ENCODE measurements at regions not wholly inside any gene's neighbourhood (a gene's known extent, or its start where the extent isn't known, plus 50 kb on each side); places are given as distances from the start of the nearest gene placed in this dataset.

DNA sequence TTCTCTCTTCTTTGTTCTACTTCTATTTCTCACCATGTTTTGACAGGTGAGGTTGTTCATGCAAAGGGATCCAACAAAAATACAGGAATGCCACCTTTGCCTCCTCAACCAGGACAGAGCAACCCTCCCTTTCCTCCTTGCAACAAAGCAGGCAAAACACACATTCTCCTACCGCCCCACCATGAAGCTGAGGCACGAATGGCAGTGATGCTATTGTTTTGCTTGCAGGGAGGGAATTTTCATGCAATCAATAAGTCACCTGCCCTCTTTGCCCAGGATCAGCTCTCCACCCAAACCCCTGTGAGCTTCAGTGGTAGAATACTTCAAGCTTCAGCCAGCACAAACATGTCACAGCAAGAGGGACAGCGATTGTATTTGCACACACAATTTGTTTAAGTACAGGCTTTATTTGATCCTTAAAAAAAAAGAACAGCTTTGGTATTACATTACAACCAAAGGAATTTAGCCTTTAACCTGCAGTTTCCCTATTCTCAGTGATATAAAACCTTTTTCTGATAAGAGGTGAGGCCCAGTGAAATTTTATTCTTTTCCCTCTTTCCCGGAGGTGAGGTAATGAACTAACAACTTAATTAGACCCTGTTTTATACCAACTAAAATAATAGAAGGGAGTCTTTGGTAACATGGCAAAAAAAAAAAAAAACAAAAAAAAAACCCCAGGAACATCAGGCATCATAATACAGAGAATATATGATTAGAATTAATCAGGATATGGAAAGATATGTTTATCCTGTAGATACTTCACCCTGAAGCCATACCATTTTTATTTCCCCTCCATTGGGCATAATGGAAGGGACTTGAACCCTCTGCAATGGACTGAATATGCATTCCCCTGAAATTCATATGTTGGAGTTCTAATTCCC, 87.0 kb upstream of the EEA1 start:
- WGBS (ENCODE audit: extremely low coverage, insufficient coverage, insufficient read length), result no CpG with 5 or more reads among the region's 4 CpGs
- Histone ChIP-seq H3K4me3 (ENCODE audit: low read depth, low read length) (no peak overlapping the region), H3K36me3 (ENCODE audit: control insufficient read depth in 1 of 2, insufficient read depth in 2 of 2, low read length in 2 of 2) (no peaks in the 10 kb centered on the region)

DNA sequence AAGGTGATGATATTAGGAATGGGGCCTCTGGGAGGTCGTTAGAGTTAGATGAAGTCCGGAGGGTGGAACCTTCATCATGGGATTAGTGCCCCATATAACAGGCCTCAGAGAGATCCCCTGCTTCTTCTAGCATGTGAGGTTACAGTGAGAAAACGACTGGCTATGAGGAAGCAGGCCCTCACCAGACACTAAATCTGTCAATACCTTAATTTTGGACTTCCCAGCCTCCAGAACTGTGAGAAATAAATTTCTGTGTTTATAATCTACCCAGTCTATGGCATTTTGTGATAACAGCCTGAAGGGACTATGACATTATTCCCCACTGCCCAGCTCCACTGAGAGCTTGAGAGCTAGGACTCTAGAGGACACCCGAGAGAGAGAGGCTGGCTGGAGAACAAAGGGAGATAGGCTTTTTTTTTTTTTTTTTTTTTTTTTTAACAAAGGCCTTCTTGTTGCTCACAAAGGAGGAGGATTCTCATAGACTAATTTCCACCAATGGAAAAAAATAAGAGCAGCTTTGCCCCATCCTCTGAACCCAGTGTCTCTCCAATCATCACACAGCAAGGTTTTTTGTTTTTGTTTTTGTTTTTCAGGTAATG, 87.8 kb upstream of the EEA1 start:
- Histone ChIP-seq H3K79me2 (ENCODE audit: control insufficient read depth, insufficient read depth, low read length, poor library complexity) (no peaks in the 10 kb centered on the region), H3K9ac (ENCODE audit: low read length) (no peak overlapping the region), H3K23ac (ENCODE audit: low read length) (no peak overlapping the region), H3K27me3 (ENCODE audit: insufficient read depth, low read length) (no peaks in the 10 kb centered on the region), H2BK12ac (ENCODE audit: low read length) (no peak overlapping the region), H3K4me2 (ENCODE audit: low read length) (no peak overlapping the region), H3K14ac (ENCODE audit: low read length) (no peak overlapping the region), H4K12ac (ENCODE audit: low read depth, low read length) (no peak overlapping the region), H4K8ac (ENCODE audit: low read depth, low read length) (no peak overlapping the region), H3K79me1 (ENCODE audit: low read length) (no peaks in the 10 kb centered on the region), H3K36me3 (ENCODE audit: control insufficient read depth in 1 of 2, insufficient read depth in 2 of 2, low read length in 2 of 2) (no peaks in the 10 kb centered on the region), H2AFZ (ENCODE audit: insufficient read depth, low read length, poor library complexity) (no peak overlapping the region), H2BK5ac (ENCODE audit: low read depth, low read length, poor library complexity) (no peak overlapping the region), H2BK120ac (ENCODE audit: insufficient read depth, low read length, poor library complexity) (no peak overlapping the region), H3K27ac (ENCODE audit: low read depth, low read length) (no peak overlapping the region), H3K4me1 (ENCODE audit: control insufficient read depth in 1 of 2, insufficient read depth in 2 of 2, low read length in 2 of 2) (no peaks in the 10 kb centered on the region), H3K18ac (ENCODE audit: low read length) (no peak overlapping the region), H3K9me3 (ENCODE audit: insufficient read depth, low read depth, low read length) (no peaks in the 10 kb centered on the region), H3K4ac (ENCODE audit: low read depth, low read length) (no peak overlapping the region), H3K4me3 (ENCODE audit: low read depth, low read length) (no peak overlapping the region), H2AK5ac (ENCODE audit: low read length) (no peak overlapping the region), H4K91ac (ENCODE audit: low read depth, low read length) (no peak overlapping the region)
- no peak for DNase-seq
- WGBS (ENCODE audit: extremely low coverage, insufficient coverage, insufficient read length), result no CpG with 5 or more reads among the region's 4 CpGs

More for the DNA sequence above, 87.0 kb upstream of the EEA1 start:
- no peaks in the 10 kb centered on the region for H3K27me3 ChIP-seq (ENCODE audit: insufficient read depth, low read length)
- no peak overlapping the region for H3K4me2 ChIP-seq (ENCODE audit: low read length)
- no peak overlapping the region for H2BK120ac ChIP-seq (ENCODE audit: insufficient read depth, low read length, poor library complexity)
- H3K79me2 ChIP-seq (ENCODE audit: control insufficient read depth, insufficient read depth, low read length, poor library complexity), result no peaks in the 10 kb centered on the region
- H3K4ac ChIP-seq (ENCODE audit: low read depth, low read length), result no peak overlapping the region
- no peak overlapping the region for H2AFZ ChIP-seq (ENCODE audit: insufficient read depth, low read length, poor library complexity)
- no peak overlapping the region for H3K9ac ChIP-seq (ENCODE audit: low read length)
- H2BK5ac ChIP-seq (ENCODE audit: low read depth, low read length, poor library complexity), result no peak overlapping the region
- no peak overlapping the region for H4K12ac ChIP-seq (ENCODE audit: low read depth, low read length)
- no peak overlapping the region for H3K14ac ChIP-seq (ENCODE audit: low read length)
- H2AK5ac ChIP-seq (ENCODE audit: low read length), result no peak overlapping the region
- peaks cover 0 to 2% of the 10 kb centered on the region in 2 experiments for H3K4me1 ChIP-seq (ENCODE audit: control insufficient read depth in 1 of 2, insufficient read depth in 2 of 2, low read length in 2 of 2)
- H2BK12ac ChIP-seq (ENCODE audit: low read length), result no peak overlapping the region
- H3K27ac ChIP-seq (ENCODE audit: low read depth, low read length), result no peak overlapping the region
- no peak overlapping the region for H4K91ac ChIP-seq (ENCODE audit: low read depth, low read length)
- H3K9me3 ChIP-seq (ENCODE audit: insufficient read depth, low read depth, low read length), result no peaks in the 10 kb centered on the region
- no peak overlapping the region for H3K23ac ChIP-seq (ENCODE audit: low read length)
- no peak overlapping the region for H3K18ac ChIP-seq (ENCODE audit: low read length)
- H4K8ac ChIP-seq (ENCODE audit: low read depth, low read length), result no peak overlapping the region
- no peak for DNase-seq
- H3K79me1 ChIP-seq (ENCODE audit: low read length), result no peaks in the 10 kb centered on the region

- DNase-seq, result no peak
- no peak overlapping the region for H3K23ac ChIP-seq (ENCODE audit: low read length)
- no peak overlapping the region for H3K18ac ChIP-seq (ENCODE audit: low read length)
- H3K14ac ChIP-seq (ENCODE audit: low read length), result no peak overlapping the region
- no peak overlapping the region for H2AK5ac ChIP-seq (ENCODE audit: low read length)
- H3K4me3 ChIP-seq (ENCODE audit: low read depth, low read length), result no peak overlapping the region
- no peaks in the 10 kb centered on the region for H3K4me1 ChIP-seq (ENCODE audit: control insufficient read depth in 1 of 2, insufficient read depth in 2 of 2, low read length in 2 of 2)
- H3K4me2 ChIP-seq (ENCODE audit: low read length), result no peak overlapping the region
- no peaks in the 10 kb centered on the region for H3K36me3 ChIP-seq (ENCODE audit: control insufficient read depth in 1 of 2, insufficient read depth in 2 of 2, low read length in 2 of 2)
- H2BK5ac ChIP-seq (ENCODE audit: low read depth, low read length, poor library complexity), result no peak overlapping the region
- no peak overlapping the region for H2BK120ac ChIP-seq (ENCODE audit: insufficient read depth, low read length, poor library complexity)
- H3K9me3 ChIP-seq (ENCODE audit: insufficient read depth, low read depth, low read length), result no peaks in the 10 kb centered on the region
- WGBS (ENCODE audit: extremely low coverage, insufficient coverage, insufficient read length), result no CpG with 5 or more reads among the region's 2 CpGs
- H3K79me1 ChIP-seq (ENCODE audit: low read length), result no peaks in the 10 kb centered on the region
- no peak overlapping the region for H4K91ac ChIP-seq (ENCODE audit: low read depth, low read length)
- H3K27me3 ChIP-seq (ENCODE audit: insufficient read depth, low read length), result no peaks in the 10 kb centered on the region
- no peak overlapping the region for H4K12ac ChIP-seq (ENCODE audit: low read depth, low read length)
- H2AFZ ChIP-seq (ENCODE audit: insufficient read depth, low read length, poor library complexity), result no peak overlapping the region
- H4K8ac ChIP-seq (ENCODE audit: low read depth, low read length), result no peak overlapping the region
- H3K4ac ChIP-seq (ENCODE audit: low read depth, low read length), result no peak overlapping the region
- H3K79me2 ChIP-seq (ENCODE audit: control insufficient read depth, insufficient read depth, low read length, poor library complexity), result no peaks in the 10 kb centered on the region
- H3K9ac ChIP-seq (ENCODE audit: low read length), result no peak overlapping the region
- no peak overlapping the region for H3K27ac ChIP-seq (ENCODE audit: low read depth, low read length)
- no peak overlapping the region for H2BK12ac ChIP-seq (ENCODE audit: low read length)
These were observed 89.5 kb upstream of the EEA1 start for GRCh38 chr12:93018610-93019009.

- H3K4me1 ChIP-seq (ENCODE audit: control insufficient read depth in 1 of 2, insufficient read depth in 2 of 2, low read length in 2 of 2), result no peaks in the 10 kb centered on the region
- H3K9me3 ChIP-seq (ENCODE audit: insufficient read depth, low read depth, low read length), result no peaks in the 10 kb centered on the region
- no peak overlapping the region for H3K4ac ChIP-seq (ENCODE audit: low read depth, low read length)
- H4K91ac ChIP-seq (ENCODE audit: low read depth, low read length), result no peak overlapping the region
- no peaks in the 10 kb centered on the region for H3K36me3 ChIP-seq (ENCODE audit: control insufficient read depth in 1 of 2, insufficient read depth in 2 of 2, low read length in 2 of 2)
- H2AFZ ChIP-seq (ENCODE audit: insufficient read depth, low read length, poor library complexity), result no peak overlapping the region
- no peaks in the 10 kb centered on the region for H3K27me3 ChIP-seq (ENCODE audit: insufficient read depth, low read length)
- H3K14ac ChIP-seq (ENCODE audit: low read length), result no peak overlapping the region
- no peak overlapping the region for H3K27ac ChIP-seq (ENCODE audit: low read depth, low read length)
- H2BK5ac ChIP-seq (ENCODE audit: low read depth, low read length, poor library complexity), result no peak overlapping the region
- no peaks in the 10 kb centered on the region for H3K79me1 ChIP-seq (ENCODE audit: low read length)
- H4K8ac ChIP-seq (ENCODE audit: low read depth, low read length), result no peak overlapping the region
- no peak overlapping the region for H3K4me2 ChIP-seq (ENCODE audit: low read length)
- H2BK12ac ChIP-seq (ENCODE audit: low read length), result no peak overlapping the region
- WGBS (ENCODE audit: extremely low coverage, insufficient coverage, insufficient read length), result no CpG with 5 or more reads among the region's 9 CpGs
- H3K9ac ChIP-seq (ENCODE audit: low read length), result no peak overlapping the region
- H3K4me3 ChIP-seq (ENCODE audit: low read depth, low read length), result no peak overlapping the region
- H3K18ac ChIP-seq (ENCODE audit: low read length), result no peak overlapping the region
- no peak for DNase-seq
- no peak overlapping the region for H4K12ac ChIP-seq (ENCODE audit: low read depth, low read length)
- no peaks in the 10 kb centered on the region for H3K79me2 ChIP-seq (ENCODE audit: control insufficient read depth, insufficient read depth, low read length, poor library complexity)
- H3K23ac ChIP-seq (ENCODE audit: low read length), result no peak overlapping the region
- H2BK120ac ChIP-seq (ENCODE audit: insufficient read depth, low read length, poor library complexity), result no peak overlapping the region
- no peak overlapping the region for H2AK5ac ChIP-seq (ENCODE audit: low read length)
These were observed 90.3 kb upstream of the EEA1 start for GRCh38 chr12:93019212-93019927.
